IPS DF 4.7 (cell line): ENCODE measurements at regions not wholly inside any gene's neighbourhood (a gene's known extent, or its start where the extent isn't known, plus 50 kb on each side); places are given as distances from the start of the nearest gene placed in this dataset.
"Not testable (repeated sequence)": the region's sequence is repeated elsewhere in the genome, so short reads cannot be mapped to it uniquely, and the experiment has no call there.

Experiments used
- DNase-seq: peaks from one replicate; pipeline ENCODE4 v3.0.0-alpha.2; 2013; ENCODE audit warnings: low spot score; ENCODE audit errors: extremely low read depth

DNA sequence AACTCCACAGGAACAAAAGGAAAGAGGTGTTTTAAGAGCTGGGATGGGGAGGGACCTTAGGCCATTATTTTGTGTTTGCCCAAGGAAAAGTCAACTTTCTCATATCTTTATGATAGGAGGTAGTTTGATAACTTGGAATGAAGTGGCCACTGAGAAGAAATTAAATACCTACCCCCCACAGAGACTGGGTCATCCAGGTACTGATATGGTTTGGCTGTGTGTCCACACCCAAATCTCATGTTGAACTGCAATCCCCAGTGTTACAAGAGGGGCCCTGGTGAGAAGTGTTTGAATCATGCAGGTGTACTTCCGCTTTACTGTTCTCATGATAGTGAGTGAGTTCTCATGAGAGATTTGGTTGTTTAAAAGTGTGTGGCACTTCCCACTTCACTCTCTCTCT lies 477.9 kb upstream of the KIF2B start:
- DNase-seq: no peak

DNA sequence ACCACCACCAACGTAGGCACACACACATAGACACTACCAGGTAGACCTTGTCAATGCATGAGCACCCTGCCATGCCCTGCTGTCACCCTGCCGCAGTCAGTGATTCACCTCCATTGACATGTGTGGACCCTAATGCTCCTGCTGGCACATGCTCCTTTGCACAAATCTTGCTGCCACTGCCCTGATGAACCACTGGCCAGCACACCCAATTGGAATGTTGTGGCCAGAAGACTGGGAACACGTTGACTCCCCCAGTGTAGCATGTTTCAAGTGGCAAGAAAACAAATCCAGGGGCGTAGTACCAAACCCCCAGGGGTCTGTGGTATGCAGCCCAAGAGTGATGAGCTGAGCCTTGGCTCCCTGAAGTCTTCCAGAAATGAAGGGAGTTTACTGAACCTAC lies 486.4 kb upstream of the KIF2B start:
- no peak for DNase-seq

DNA sequence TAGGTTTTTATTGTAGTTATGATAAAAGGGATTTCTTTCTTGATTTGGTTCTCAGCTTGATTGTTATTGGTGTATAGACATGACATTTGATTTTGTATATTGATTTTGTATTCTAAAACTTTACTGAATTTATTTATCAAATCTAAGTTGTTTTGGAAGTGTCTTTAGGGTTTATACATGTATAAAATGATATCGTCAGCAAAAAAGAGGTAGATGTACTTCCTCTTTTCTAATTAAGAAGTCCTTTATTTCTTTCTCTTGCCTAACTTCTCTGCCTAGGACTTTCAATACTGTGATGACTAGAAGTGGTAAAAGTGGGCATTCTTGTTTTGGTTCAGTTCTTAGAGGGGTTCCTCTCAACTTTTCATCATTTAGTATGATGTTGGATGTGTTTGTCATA lies 487.3 kb upstream of the KIF2B start:
- DNase-seq: no peak

DNA sequence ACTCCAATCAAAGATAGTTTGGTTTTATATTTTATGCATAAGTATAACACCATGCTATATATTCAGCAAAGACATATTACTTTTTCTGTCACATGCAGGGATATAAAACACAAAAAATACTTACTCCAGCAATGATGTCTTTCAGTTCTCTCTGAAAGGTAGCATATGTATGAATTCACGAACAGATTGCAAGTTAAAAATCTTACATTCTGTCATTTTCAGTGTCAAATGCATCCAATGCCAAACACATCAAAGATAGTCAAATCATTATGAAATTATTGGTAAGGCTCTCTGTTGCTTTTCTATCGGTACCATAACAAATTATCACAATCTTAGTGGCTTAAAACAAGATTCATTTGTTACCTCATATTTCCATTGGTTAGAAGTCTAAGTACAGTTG lies 492.0 kb upstream of the KIF2B start:
- no peak for DNase-seq

DNA sequence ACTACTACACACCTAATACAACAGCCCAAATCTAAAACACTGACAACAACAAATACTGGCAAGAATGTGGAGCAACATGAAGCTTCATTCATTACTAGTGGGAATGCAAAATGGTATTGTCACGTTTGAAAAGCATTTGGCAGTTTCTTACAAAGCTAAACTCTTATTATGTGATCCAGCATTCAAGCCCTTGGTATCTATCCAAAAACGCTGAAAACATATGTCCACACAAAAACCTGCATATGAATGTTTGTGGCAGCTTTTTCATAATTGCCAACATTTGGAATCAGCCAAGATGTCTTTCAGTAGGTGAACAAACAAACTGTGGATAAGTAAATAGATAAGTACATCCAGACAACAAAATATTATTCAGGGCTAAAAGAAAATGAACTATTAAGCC lies 501.1 kb upstream of the KIF2B start:
- no peak for DNase-seq

DNA sequence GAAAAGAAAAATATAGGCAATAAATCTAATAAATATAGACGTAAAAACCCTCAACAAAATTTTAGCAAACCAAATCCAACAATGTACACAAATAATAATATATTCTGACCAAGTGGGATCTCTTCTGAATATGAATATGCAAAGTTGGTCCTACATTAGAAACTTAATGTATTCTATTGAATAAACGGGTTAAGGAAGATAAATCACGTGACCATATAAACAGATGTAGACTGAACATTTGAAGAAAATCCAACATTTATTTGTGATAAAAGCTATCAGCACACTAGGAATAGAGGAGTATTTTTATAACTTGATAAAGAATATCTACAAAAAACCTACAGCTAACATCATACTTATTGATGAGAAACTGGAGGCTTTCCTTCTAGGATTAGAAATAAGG lies 502.8 kb upstream of the KIF2B start:
- DNase-seq: no peak

DNA sequence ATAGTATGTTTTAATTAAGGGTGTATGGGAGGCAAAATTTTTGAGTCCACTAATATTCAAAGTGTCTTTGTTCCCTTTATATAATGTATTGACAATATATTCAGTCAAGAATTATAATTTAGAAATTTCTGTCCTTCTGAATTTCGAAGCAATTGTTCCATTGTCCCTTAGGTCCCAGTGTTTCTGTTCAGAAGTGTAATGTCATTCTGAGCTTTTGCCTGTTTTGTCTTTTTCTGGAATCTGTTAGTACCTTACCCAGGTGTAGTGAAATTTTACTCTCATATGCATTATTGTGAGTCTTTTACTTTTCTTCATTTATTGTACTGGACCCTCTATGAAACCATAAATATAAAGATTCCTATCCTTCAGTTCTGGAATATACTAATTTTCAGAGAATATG lies 505.7 kb upstream of the KIF2B start:
- no peak for DNase-seq

DNA sequence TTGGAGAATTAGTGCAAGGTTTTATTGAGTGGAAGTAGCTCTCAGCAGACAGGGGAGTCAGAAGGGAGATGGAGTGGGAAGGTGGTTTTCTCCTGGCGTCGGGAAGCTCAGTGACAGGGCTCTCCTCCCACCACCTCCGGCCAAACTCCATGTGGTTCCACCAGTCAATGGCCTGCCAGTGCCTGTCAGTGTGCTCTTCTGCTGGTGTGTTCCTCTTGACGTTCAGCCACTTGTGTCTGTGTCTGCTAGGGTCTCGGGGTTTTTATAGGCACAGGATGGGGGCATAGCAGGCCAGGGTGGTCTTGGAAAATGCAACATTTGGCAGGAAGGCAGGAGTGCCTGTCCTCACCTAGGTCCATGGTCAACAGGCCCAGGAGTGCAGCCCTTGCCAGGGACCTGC lies 506.7 kb upstream of the KIF2B start:
- DNase-seq: no peak

DNA sequence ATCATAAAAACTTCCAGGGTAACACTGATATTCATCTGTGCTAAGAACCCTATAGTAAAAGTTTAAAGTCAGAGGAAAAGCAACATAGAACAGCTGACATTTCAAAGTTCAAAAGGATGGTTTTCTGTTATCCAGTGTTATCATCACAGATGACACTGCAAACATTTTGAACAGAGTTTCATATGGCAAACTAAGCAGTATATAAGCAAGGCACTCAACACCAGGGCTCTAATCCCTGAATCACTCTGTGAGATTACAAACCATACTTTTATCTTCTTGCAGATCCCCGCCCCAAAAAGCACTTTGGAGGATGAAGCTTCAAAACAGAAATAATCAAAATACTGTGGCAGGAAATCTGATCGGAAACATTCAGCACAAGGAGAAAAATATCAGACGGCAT lies 508.2 kb upstream of the KIF2B start:
- DNase-seq: no peak

DNA sequence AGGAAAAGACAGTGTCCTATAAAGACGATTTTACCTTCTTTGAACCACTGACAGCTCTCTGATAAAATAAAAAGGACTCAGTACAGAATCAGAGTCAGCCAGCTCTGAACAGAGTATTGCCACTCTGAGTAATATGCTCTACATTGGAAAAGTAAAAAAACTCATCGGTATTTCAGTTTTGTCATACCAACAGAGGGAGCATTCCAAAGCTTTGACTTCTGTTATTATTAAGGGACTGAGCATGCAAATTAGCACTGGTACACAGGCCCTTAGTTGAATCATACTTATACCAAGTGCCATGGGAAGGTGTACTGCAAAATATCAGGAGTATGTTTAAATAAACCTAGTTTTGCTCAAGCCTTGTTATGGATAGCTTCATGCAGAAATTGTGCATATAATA lies 509.0 kb upstream of the KIF2B start:
- DNase-seq: no peak

DNA sequence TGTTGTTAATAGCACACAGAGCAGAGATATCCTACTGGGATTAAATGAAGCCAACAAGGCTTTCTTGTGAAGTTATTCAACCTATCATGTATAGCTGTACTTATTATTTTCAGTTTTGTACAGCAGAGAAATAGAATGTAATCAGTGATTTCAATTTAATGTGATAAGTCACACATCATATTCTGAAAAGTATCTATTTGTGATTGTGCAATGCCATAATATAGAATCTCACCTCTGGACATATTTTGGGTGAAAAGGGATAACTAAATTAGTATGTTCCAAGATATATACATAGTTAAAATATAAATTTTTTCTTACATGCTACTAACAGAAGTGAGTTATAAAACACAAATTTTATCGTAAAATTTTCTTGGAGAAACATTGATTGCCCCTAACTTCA lies 544.3 kb upstream of the KIF2B start:
- no peak for DNase-seq

DNA sequence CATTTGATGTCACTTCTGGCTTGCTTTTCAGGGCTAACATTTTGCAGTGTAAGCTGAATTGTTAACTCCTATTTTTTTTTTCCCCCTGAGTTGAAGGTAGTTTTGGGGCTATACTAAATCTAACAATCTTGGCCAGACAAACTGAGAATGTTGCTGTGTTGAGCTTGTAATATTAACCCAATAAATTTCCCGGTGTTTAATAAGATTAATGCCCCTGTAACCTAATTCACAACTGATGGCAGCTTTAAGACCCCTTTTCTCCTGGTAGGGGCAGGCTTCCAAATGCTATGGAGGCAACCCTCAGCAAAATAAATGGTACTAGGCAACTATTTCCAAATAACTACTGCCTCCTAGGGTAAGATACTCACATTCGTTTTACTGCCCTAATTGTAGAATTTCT lies 549.6 kb upstream of the KIF2B start:
- peak; percentile 3 for DNase-seq

DNA sequence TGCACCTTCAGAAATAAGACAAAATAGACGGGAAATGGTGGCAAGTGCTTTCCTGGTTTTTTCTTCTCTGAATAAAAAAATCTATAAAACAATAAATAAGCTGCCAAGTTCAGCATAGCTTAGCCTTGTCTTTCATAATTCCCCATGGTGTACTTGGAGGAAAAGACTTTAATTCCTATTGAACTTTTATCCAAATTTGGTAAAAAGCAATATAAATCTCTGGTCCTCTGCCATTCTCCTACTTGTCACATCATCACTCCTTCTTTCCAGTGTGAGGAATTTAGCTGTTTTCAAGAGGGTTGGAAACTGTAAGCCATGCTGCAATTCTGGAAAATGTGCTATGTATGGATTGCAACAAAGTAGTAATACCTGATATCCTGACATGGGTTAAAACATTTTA lies 551.8 kb upstream of the KIF2B start:
- DNase-seq: no peak

DNA sequence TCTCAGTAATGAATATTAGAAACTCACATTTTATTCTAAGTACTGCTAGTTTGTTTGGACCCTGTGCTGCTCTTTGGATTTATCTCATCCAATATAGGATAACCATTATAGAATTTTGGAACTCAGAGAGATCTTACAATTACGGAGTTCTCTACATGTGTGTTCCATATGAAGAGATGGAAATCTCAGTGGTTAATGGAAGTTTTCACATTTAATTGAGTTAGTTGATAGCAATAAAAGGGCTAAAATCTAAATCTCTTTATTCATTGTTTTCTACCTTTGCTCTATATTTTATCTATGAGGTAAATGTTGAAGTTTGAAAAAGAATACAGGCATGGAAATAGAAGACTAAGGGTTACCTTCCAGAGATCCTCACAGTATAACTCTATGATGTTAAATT lies 558.0 kb upstream of the KIF2B start:
- no peak for DNase-seq

DNA sequence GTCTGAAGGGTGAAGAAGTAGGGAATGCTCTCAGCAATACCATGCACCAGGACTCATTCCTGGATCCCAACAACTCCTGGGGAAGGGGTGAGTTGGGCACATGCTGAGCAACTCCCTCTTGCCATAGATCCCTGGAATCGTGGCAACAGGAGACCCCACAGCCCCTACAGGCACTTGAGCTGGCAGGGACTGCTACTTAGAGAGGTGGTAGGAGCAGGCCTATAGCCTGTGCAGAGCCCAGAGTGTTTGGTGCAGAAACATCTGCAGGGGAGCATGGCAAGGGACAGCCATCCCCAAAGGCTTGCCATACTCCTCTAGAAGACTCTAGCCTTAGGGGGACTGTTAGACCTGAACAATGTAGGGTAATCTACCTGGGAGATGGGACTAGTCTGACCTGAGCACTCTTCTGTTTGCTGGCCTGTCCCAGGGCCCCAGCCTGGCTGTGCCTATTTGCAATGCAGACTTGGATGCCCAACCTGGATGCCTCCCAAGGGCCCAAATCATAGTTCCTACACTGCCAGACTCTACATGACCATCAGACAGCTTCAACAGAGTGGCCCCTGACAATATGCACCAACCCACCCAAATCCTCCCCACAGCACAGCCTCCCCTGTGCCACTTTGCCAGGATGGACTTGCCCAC lies 568.6 kb upstream of the KIF2B start:
- DNase-seq: no peak

DNA sequence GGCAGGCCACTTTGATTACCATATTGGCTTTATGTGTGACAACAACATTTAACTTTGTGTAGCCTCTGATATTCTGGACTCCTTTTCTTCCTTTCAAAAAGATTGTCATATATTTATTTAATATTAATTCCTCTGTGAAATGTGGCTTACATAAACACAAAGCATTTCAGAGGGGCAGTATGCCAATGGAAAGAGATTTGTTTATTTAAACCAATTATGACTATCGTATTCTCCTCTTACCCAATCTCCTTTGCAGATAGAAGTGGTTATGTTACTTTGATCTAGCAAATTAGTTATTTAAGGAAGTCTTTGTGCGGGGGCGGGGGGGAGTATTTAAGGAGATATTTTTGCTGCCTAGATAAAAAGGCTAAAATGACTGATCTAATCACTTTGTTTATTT lies 573.7 kb upstream of the KIF2B start:
- DNase-seq: no peak

DNA sequence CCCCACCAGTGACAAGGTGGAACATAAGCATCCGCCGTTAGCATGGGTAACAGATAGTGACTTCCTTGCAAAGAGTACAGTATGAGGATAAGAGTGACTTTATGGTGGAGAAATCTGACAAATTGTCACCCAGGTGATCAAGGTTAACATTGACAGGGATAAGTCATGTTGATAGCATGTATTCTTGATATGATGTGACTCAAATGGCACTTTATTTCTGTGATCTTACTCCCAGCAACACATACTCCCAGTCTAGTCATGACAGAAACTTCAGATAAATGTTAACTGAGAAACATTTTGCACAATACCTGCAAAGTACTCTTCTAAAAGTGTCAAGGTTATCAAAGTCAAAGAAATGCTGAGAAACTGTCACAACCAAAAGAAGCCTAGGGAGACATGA lies 588.6 kb upstream of the KIF2B start:
- no peak for DNase-seq

DNA sequence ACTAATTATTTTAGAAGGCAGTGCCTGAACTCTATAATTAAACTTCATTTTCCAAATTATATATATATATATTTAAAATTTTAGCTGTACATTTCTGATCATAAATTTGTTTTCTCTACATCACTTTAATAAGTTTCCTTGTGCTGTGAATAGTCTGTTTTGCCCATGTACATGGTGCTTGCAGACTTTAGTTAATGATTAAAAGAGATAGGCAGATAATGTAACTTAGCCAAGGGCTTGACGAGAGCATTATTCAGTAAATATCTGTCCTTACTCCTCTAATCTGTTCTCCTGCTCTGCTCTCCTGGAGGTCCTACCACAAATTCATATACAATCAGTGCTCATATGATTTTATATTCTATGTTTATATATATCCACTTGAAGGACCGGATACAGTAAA lies 595.2 kb upstream of the KIF2B start:
- no peak for DNase-seq

DNA sequence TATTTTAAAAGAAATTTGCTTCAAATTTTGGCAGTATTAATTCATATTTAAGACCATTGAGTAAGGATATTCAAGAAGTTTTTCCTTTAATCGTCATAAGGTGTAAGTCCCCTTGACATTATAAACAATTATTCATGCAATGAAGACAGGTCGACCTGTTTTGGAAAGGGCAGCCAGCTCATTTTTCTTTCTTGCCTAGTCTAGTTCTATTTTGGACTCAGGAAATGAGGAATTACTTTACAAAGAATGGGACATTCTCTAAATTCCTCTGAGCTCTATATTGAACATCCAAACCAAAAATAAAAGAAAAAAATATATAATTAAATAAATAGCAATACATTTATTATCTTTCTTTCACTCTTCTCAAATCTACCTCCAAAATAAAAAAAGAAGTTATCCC lies 595.6 kb upstream of the KIF2B start:
- no peak for DNase-seq

DNA sequence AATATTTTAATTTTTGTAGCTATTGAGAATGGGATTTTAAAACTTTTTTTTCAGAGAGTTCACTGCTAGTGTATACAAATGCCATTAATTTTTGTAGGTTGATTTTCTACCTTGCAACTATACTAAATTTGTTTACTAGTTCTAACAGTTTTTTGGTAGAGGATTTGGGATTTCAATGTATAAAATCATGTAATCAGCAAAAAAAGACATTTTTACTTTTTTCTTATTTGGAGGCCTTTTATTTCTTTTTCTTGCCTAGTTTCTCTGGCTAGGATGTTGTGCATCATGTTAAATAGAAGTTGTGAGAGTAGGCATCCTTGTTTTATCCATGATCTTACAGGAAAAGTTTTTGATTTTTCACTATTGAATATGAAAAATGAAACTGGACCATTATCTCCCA lies 602.9 kb upstream of the KIF2B start:
- no peak for DNase-seq

DNA sequence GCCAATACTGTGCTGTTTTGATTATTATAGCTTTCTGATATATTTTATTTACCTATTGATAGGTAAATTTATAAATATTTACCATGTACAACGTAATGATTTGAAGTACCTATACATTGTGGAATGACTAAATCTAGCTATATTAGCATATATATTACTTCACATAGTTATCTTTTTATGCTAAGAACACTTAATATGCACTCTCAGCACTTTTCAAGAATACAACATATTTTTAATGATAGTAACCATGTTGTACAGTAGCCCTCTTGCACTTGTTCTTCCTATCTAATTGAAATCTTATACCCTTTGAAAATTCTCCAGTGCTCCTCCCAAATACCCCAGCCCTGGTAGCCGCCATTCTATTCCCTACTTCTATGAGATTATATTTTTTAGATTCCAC lies 604.0 kb upstream of the KIF2B start:
- DNase-seq: no peak

DNA sequence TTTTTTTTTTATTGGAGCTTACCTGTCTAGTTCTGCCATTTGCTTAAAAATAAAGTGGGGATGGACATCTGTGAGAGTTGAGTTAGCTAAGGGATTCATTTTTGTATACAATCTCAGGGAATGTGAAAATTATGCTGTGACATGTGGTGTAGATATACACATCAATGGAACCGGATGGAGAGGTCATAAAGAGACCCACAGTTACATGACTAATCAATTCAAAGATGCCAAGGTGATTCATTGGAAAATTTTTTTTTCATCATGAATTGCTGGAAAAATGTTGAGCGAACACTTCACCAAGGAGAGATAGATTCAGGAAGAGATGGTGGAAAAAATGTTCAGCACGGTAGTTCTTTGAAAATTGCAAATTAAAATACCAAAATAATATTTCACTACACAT lies 605.4 kb upstream of the KIF2B start:
- DNase-seq: no peak

DNA sequence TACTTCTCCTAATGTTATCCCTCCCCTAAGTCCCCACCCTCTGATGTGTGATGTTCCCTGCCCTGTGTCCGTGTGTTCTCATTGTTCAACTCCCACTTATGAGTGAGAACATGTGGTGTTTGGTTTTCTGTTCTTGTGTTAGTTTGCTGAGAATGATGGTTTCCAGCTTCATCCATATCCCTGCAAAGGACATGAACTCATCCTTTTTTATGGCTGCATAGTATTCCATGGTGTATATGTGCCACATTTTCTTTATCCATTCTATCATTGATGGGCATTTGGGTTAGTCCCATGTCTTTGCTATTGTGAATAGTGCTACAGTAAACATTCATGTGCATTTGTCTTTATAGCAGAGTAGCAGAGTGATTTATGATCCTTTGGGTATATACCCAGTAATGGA lies 613.8 kb upstream of the KIF2B start:
- DNase-seq: not testable (repeated sequence)

DNA sequence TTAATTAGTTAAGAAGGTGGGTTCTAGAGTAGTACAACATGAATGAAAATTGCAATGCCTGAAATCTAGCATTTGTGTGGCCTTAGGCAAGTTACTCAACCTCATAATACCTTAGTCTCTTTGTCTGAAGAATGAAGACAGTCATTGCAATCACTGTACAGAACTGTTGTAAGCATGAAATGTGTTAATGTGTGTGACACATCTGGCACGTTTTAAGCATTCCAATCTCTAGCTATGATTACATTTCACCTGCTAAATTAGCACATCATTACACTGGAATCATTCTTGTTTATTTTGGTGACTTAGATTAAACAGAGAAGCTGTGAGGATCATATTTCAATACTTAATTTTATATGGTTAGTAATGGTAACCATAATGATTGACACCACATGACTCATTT lies 629.7 kb upstream of the KIF2B start:
- DNase-seq: no peak
